ENCODE measurements at regions not wholly inside any gene's neighbourhood (a gene's known extent, or its start where the extent isn't known, plus 50 kb on each side); places are given as distances from the start of the nearest gene placed in this dataset.
A peak's percentile ranks its signal among the peaks of the same experiment; 100 is the strongest.

GRCh38 chr5:1726956-1727355, 72.7 kb downstream of the MRPL36 start:
- DNase-seq (ENCODE audit: extremely low spot score in 2 of 2): peak in 1 of 2 donors; percentile 58
- no peaks in the 10 kb centered on the region for H3K4me1 ChIP-seq

DNA sequence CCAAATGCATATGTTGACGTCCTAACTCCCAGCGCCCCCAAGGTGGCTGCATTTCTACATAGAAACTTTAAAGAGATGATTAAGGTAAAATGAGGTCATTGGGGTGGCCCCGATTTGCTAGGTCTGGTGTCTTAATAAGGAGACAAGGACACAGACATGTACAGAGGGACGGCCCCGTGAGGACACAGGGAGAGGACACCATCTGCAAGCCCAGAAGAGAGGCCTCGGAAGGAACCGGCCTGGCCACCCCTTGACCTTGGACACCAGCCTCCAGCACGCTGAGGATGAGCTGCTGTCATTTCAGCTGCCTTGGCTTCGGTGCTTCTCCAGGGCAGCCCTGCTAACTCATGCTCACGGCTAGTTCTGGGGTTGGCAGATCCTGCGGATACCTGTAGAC, 73.2 kb downstream of the MRPL36 start:
- H3K36me3 ChIP-seq: no peaks in the 10 kb centered on the region
- no peak for TF ChIP-seq CTCF (IDR thresholded peaks at IDR 0.05)
- TF ChIP-seq POLR2A (IDR thresholded peaks at IDR 0.05): no peak
- TF ChIP-seq POLR2AphosphoS5 (IDR thresholded peaks at IDR 0.05; ENCODE audit: insufficient read depth in 1 of 2, low read depth in 1 of 2): no peak
- H3K27ac ChIP-seq: no peak overlapping the region
- H3K9me3 ChIP-seq: no peaks in the 10 kb centered on the region
- no peaks in the 10 kb centered on the region for H3K4me1 ChIP-seq
- no peak overlapping the region for H3K4me3 ChIP-seq
- H3K27me3 ChIP-seq: no peaks in the 10 kb centered on the region
- intact Hi-C loops (cut with DNase I): no loop called here
- peak; percentile 65 to 79 for DNase-seq (ENCODE audit: extremely low spot score in 2 of 2)

More at GRCh38 chr5:1726956-1727355, 72.7 kb downstream of the MRPL36 start:
- H3K36me3 ChIP-seq: no peaks in the 10 kb centered on the region
- no peaks in the 10 kb centered on the region for H3K9me3 ChIP-seq
- no peak overlapping the region for H3K4me3 ChIP-seq
- no peaks in the 10 kb centered on the region for H3K27me3 ChIP-seq
- intact Hi-C loops (cut with DNase I): no loop called here
- H3K27ac ChIP-seq: no peak overlapping the region
- TF ChIP-seq CTCF (IDR thresholded peaks at IDR 0.05): no peak
- no peak for TF ChIP-seq POLR2A (IDR thresholded peaks at IDR 0.05)
- TF ChIP-seq POLR2AphosphoS5 (IDR thresholded peaks at IDR 0.05; ENCODE audit: insufficient read depth in 1 of 2, low read depth in 1 of 2): no peak

GRCh38 chr5:1725641-1726468, 73.8 kb downstream of the MRPL36 start:
- Histone ChIP-seq H3K9me3 (no peaks in the 10 kb centered on the region), H3K27ac (no peak overlapping the region), H3K27me3 (no peaks in the 10 kb centered on the region), H3K36me3 (no peaks in the 10 kb centered on the region), H3K4me1 (no peaks in the 10 kb centered on the region), H3K4me3 (no peak overlapping the region)
- intact Hi-C loops (cut with DNase I): no loop called here
- DNase-seq (ENCODE audit: extremely low spot score in 2 of 2): peak; percentile 56 to 77
- TF ChIP-seq POLR2A (IDR thresholded peaks at IDR 0.05): no peak
- no peak for TF ChIP-seq CTCF (IDR thresholded peaks at IDR 0.05)
- no peak for TF ChIP-seq POLR2AphosphoS5 (IDR thresholded peaks at IDR 0.05; ENCODE audit: insufficient read depth in 1 of 2, low read depth in 1 of 2)

- Histone ChIP-seq H3K4me1 (no peaks in the 10 kb centered on the region), H3K27ac (no peak overlapping the region), H3K36me3 (no peaks in the 10 kb centered on the region), H3K4me3 (no peak overlapping the region), H3K9me3 (no peaks in the 10 kb centered on the region), H3K27me3 (no peaks in the 10 kb centered on the region)
- TF ChIP-seq POLR2AphosphoS5 (IDR thresholded peaks at IDR 0.05; ENCODE audit: insufficient read depth in 1 of 2, low read depth in 1 of 2) (no peak), POLR2A (IDR thresholded peaks at IDR 0.05) (no peak), CTCF (IDR thresholded peaks at IDR 0.05) (no peak)
- peak in 1 of 2 donors; percentile 87 for DNase-seq (ENCODE audit: extremely low spot score in 2 of 2)
- intact Hi-C loops (cut with DNase I): no loop called here
These were observed 74.6 kb downstream of the MRPL36 start for GRCh38 chr5:1724822-1725602.
